HG02943 (cell line): ENCODE measurements at regions not wholly inside any gene's neighbourhood (a gene's known extent, or its start where the extent isn't known, plus 50 kb on each side); places are given as distances from the start of the nearest gene placed in this dataset.

ENCODE experiments used
- ATAC-seq: cut with Tn5 transposase; IDR thresholded peaks from one replicate; pipeline ENCODE4 v1.9.1; 2021; ENCODE audit warnings: mild to moderate bottlenecking, low read depth, moderate library complexity; ENCODE audit not compliant: unreplicated experiment

DNA sequence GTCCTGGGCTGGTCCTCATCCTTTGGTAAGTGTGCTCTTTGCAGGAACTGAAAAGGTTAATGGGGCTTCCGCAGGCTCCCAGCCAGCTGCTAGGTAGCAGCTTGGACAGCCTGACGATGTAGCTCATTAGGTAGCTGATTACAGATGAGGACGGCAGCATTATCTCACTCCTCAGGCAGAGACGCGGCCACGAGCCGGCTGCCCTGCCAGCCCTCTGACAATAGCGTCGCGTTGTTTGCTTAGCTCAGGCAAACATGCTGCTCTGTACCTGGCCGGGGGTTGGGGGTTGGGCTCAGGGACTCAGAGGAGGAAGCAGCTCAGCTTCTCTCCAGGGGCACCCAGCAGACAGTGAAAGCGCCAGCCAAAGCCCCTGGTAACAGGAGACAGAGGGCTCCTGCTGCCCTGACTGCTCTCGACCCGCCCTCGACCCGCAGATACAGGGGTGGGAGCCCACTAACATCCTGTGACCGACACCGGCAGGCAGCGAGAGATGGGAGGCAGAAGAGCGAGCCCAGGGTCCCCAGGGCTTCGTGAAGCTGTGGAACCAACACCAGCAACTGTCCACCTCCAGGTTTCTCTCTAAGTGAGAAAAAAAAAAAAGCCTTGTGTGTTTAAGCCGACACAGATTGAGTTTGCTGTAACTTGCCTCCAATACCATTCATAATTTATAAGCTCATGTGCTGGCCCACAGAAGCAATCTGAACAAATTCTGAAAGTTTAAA is 53.4 kb upstream of the DLK1 start:
- no peak for ATAC-seq

DNA sequence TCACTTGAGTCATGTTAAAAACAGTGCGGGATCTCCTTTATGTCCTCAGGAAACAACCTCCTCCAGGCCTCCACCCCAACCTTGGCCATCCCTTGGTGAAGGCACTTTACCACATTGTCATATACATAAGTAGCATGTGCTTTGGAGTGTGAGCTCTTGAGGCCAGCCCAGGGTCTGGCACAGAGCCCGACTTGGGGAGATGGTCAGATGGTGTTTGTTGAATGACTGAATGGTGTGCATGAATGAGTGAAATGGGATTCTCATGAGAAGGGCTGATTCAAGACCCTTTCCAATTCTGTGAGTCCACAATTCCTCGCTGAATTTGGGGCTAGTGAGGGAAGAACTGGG is 52.9 kb upstream of the DLK1 start:
- ATAC-seq: no peak

DNA sequence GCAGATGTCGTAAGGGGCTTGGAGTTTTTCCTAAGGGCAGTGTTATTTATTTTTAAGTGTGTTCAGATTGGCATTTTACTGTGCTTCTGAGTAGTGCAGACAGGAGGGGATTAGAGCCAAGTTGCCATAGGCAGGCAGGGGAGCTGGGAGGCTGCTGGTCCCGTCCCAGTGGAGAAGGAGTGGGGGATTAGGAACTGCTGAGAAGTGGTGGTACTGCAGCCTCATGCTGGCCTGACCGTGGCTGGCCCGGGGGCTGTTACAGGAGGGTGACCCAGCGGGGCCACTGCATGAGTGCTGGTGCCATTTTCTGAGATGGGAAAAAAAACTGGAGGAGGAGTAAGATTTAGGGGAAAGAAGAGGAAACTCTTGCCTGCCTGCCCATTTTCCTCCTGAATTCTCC is 52.3 kb upstream of the DLK1 start:
- no peak for ATAC-seq

DNA sequence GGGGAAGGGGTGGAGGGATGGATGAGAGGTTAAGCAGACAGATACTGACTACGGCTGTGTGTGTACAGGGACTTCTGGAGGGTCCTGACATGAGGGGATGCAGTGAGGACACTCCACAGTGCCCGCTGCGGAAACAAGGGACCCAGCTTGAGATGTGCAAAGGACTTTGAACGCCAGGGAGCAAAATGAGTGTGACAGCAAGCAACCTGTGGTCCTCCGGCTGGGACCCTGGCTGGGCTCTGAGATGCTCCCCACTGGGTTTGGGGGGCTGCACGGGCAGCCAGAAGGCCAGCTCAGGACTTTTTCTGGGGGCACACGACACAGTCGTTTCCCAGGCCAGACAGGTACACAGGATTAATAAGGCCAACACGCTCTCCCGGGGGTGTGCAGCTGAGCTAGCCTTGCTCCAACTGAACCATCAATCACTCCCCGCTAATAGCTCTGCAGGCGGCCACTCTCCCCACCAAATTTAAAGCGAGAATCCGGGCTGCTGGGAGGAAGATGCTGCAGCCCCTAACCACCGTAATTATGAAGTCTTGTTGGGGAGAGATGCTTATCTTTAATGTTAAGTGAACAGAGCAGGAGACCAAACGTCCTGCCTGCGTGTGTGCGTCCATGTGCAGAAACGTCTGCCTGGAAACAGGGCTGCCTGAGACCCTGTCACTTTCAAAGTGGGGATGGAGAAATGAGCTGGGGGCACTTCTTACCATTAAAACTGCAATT is 51.6 kb upstream of the DLK1 start:
- ATAC-seq: no peak

DNA sequence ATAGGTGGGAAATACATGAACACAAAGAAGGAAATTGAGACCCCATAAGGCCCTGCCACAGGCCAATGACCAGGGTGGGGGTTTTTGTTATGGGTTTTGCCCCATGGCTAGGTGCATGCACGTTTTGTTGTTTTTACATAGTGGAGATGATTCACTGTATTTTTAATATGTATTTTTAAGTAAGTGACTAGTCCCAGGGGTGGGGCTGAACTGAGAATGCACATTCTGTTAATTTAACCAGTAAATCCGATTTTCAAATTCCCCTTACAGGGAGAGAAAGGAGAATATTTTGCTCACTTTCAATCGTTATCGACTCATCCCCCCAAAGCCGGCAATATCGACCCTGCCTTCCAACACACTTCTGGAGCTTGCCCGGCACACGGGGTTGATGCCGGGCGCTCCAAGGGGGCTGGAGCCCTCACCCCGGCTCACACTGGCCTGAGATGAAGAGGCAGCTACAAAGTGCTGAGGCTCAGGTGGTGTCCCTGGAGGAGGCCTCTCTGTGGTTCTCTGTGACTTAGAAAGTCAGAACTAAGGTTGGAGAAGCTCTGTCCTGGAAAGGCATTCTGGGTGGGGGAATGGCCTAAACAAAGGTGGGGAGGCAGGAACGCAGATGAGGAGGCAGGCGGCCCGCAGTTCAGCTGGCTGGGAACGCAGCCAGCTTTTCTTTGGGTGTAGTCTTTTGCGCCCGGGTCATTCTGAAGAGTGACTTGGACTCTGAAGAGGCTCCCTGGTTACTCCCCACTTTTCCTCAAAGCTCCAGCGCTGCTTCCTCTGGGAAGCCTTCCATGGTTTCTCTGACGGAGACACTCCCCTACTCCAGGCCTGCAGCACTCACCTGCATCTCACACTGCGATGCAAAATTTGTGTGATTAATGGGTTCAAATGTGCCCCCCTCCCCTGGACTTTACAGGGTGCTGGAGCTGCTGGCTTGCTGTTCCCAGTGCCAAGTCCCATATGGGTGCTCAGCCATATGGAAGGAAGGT is 50.7 kb upstream of the DLK1 start:
- no peak for ATAC-seq
